ENCODE measurements at regions not wholly inside any gene's neighbourhood (a gene's known extent, or its start where the extent isn't known, plus 50 kb on each side); places are given as distances from the start of the nearest gene placed in this dataset.

- Histone ChIP-seq H3K9me3 (ENCODE audit: control insufficient read depth, low read depth, low read length) (no peaks in the 10 kb centered on the region), H3K4me3 (ENCODE audit: low read length) (no peak overlapping the region), H3K36me3 (ENCODE audit: control insufficient read depth, insufficient read depth, low read length) (no peaks in the 10 kb centered on the region), H3K27ac (ENCODE audit: low read length) (no peak overlapping the region), H3K27me3 (ENCODE audit: control insufficient read depth, insufficient read depth, low read length) (no peaks in the 10 kb centered on the region), H3K4me1 (ENCODE audit: control insufficient read depth, insufficient read depth, low read length) (no peaks in the 10 kb centered on the region)
- no peak for DNase-seq
- WGBS (ENCODE audit: insufficient coverage, low lambda C conversion rate), result 45% methylated on average over 4 of the region's 6 CpGs
These were observed 297.4 kb downstream of the TENT4A start for GRCh38 chr5:7010591-7010990.

GRCh38 chr5:7012057-7012456, 298.8 kb downstream of the TENT4A start:
- Histone ChIP-seq H3K27ac (ENCODE audit: low read length) (no peak overlapping the region), H3K27me3 (ENCODE audit: control insufficient read depth, insufficient read depth, low read length) (no peaks in the 10 kb centered on the region), H3K36me3 (ENCODE audit: control insufficient read depth, insufficient read depth, low read length) (no peaks in the 10 kb centered on the region), H3K9me3 (ENCODE audit: control insufficient read depth, low read depth, low read length) (no peaks in the 10 kb centered on the region), H3K4me3 (ENCODE audit: low read length) (no peak overlapping the region), H3K4me1 (ENCODE audit: control insufficient read depth, insufficient read depth, low read length) (no peaks in the 10 kb centered on the region)
- DNase-seq, result no peak
- 75% methylated on average over 1 of the region's 2 CpGs for WGBS (ENCODE audit: insufficient coverage, low lambda C conversion rate)

DNA sequence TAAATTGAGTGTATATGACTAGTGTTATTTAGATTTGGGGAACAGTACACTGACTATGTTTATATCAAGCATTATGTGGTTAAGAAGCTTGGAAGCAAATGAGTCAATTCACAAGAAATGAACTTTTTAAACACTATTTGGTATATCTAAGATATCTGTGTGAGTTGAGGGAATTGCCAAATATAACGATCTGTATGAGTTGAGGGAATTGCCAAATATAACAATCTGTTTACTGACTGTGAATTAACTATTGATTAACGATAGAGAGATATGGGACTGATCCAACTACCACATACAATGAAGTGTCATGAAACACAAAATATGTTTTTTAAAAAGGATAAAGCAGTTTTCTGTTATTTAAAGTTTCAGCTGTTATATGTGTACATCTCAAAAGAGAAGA, 301.4 kb downstream of the TENT4A start:
- Histone ChIP-seq H3K4me3 (ENCODE audit: low read length) (no peak overlapping the region), H3K27me3 (ENCODE audit: control insufficient read depth, insufficient read depth, low read length) (no peaks in the 10 kb centered on the region), H3K4me1 (ENCODE audit: control insufficient read depth, insufficient read depth, low read length) (no peaks in the 10 kb centered on the region), H3K27ac (ENCODE audit: low read length) (no peak overlapping the region), H3K9me3 (ENCODE audit: control insufficient read depth, low read depth, low read length) (no peaks in the 10 kb centered on the region), H3K36me3 (ENCODE audit: control insufficient read depth, insufficient read depth, low read length) (no peaks in the 10 kb centered on the region)
- WGBS (ENCODE audit: insufficient coverage, low lambda C conversion rate), result 100% methylated on average over 1 of the region's 2 CpGs
- DNase-seq, result no peak

- Histone ChIP-seq H3K9me3 (ENCODE audit: control insufficient read depth, low read depth, low read length) (no peaks in the 10 kb centered on the region), H3K27ac (ENCODE audit: low read length) (no peak overlapping the region), H3K36me3 (ENCODE audit: control insufficient read depth, insufficient read depth, low read length) (no peaks in the 10 kb centered on the region), H3K27me3 (ENCODE audit: control insufficient read depth, insufficient read depth, low read length) (no peaks in the 10 kb centered on the region), H3K4me3 (ENCODE audit: low read length) (no peak overlapping the region), H3K4me1 (ENCODE audit: control insufficient read depth, insufficient read depth, low read length) (no peaks in the 10 kb centered on the region)
- no peak for DNase-seq
- WGBS (ENCODE audit: insufficient coverage, low lambda C conversion rate), result no CpG with 5 or more reads among the region's 6 CpGs
These were observed 302.5 kb downstream of the TENT4A start for GRCh38 chr5:7015586-7016256.

- Histone ChIP-seq H3K4me3 (ENCODE audit: low read length) (no peak overlapping the region), H3K27ac (ENCODE audit: low read length) (no peak overlapping the region), H3K36me3 (ENCODE audit: control insufficient read depth, insufficient read depth, low read length) (no peaks in the 10 kb centered on the region), H3K4me1 (ENCODE audit: control insufficient read depth, insufficient read depth, low read length) (no peaks in the 10 kb centered on the region), H3K27me3 (ENCODE audit: control insufficient read depth, insufficient read depth, low read length) (no peaks in the 10 kb centered on the region), H3K9me3 (ENCODE audit: control insufficient read depth, low read depth, low read length) (peaks cover 3% of the 10 kb centered on the region)
- WGBS (ENCODE audit: insufficient coverage, low lambda C conversion rate), result 75% methylated on average over 4 of the region's 10 CpGs
- no peak for DNase-seq
These were observed 303.9 kb downstream of the TENT4A start for GRCh38 chr5:7016999-7017747.

DNA sequence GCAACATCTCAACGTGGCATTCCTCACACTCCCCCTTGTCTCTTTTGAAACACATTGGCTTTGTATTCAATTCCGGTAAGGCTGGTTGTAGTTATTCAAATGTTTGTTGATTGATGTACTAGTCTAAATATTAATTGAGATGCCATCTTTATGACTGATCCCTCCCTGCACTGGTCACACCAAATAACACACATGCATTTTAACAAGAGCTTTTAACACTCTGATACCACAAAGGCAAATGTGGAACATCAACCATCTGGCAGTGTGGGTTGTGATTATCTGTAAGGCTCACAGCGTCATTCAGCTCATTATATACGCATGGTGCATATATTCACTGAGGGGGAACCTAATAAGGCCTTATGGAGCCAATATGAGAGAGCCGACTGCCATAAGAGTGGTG, 305.0 kb downstream of the TENT4A start:
- no peak overlapping the region for H3K4me3 ChIP-seq (ENCODE audit: low read length)
- H3K4me1 ChIP-seq (ENCODE audit: control insufficient read depth, insufficient read depth, low read length), result no peaks in the 10 kb centered on the region
- H3K27me3 ChIP-seq (ENCODE audit: control insufficient read depth, insufficient read depth, low read length), result no peaks in the 10 kb centered on the region
- no CpG with 5 or more reads among the region's 5 CpGs for WGBS (ENCODE audit: insufficient coverage, low lambda C conversion rate)
- no peaks in the 10 kb centered on the region for H3K36me3 ChIP-seq (ENCODE audit: control insufficient read depth, insufficient read depth, low read length)
- peaks cover 12% of the 10 kb centered on the region for H3K9me3 ChIP-seq (ENCODE audit: control insufficient read depth, low read depth, low read length)
- DNase-seq, result no peak
- H3K27ac ChIP-seq (ENCODE audit: low read length), result no peak overlapping the region

- Histone ChIP-seq H3K9me3 (ENCODE audit: control insufficient read depth, low read depth, low read length) (peaks cover 13% of the 10 kb centered on the region), H3K27me3 (ENCODE audit: control insufficient read depth, insufficient read depth, low read length) (no peaks in the 10 kb centered on the region), H3K4me1 (ENCODE audit: control insufficient read depth, insufficient read depth, low read length) (no peaks in the 10 kb centered on the region), H3K36me3 (ENCODE audit: control insufficient read depth, insufficient read depth, low read length) (no peaks in the 10 kb centered on the region), H3K4me3 (ENCODE audit: low read length) (no peak overlapping the region), H3K27ac (ENCODE audit: low read length) (no peak overlapping the region)
- DNase-seq, result no peak
These were observed 305.4 kb downstream of the TENT4A start for GRCh38 chr5:7018601-7019000.

GRCh38 chr5:7036192-7036835, 323.1 kb downstream of the TENT4A start:
- Histone ChIP-seq H3K27me3 (ENCODE audit: control insufficient read depth, insufficient read depth, low read length) (no peaks in the 10 kb centered on the region), H3K36me3 (ENCODE audit: control insufficient read depth, insufficient read depth, low read length) (no peaks in the 10 kb centered on the region), H3K4me1 (ENCODE audit: control insufficient read depth, insufficient read depth, low read length) (no peaks in the 10 kb centered on the region), H3K4me3 (ENCODE audit: low read length) (no peak overlapping the region), H3K9me3 (ENCODE audit: control insufficient read depth, low read depth, low read length) (no peaks in the 10 kb centered on the region), H3K27ac (ENCODE audit: low read length) (no peak overlapping the region)
- DNase-seq, result no peak
- 83% methylated on average over 1 of the region's 2 CpGs for WGBS (ENCODE audit: insufficient coverage, low lambda C conversion rate)

- Histone ChIP-seq H3K27ac (ENCODE audit: low read length) (no peak overlapping the region), H3K27me3 (ENCODE audit: control insufficient read depth, insufficient read depth, low read length) (no peaks in the 10 kb centered on the region), H3K4me1 (ENCODE audit: control insufficient read depth, insufficient read depth, low read length) (no peaks in the 10 kb centered on the region), H3K4me3 (ENCODE audit: low read length) (no peak overlapping the region), H3K36me3 (ENCODE audit: control insufficient read depth, insufficient read depth, low read length) (no peaks in the 10 kb centered on the region), H3K9me3 (ENCODE audit: control insufficient read depth, low read depth, low read length) (no peaks in the 10 kb centered on the region)
- DNase-seq, result no peak
- 75% methylated on average over 1 of the region's 4 CpGs for WGBS (ENCODE audit: insufficient coverage, low lambda C conversion rate)
These were observed 325.8 kb downstream of the TENT4A start for GRCh38 chr5:7039074-7039473.

DNA sequence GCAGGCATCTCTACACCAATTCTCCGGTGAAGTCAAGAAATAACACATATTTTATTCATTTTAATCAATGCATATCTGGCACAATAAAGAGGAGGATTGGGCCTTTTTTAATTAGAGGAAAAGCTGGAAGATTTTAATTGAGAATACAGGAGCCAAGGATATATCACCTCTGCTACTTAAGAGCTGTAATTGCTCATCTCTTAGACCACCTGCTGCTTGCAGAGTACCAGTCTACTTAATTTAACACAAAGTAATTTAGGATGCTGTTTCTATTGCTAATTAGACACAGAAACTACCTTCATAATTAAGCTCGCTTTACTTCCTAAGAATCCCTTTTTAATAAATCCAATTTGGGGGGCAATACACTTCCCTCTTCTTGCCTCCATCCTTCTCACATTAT, 326.9 kb downstream of the TENT4A start:
- Histone ChIP-seq H3K27ac (ENCODE audit: low read length) (no peak overlapping the region), H3K36me3 (ENCODE audit: control insufficient read depth, insufficient read depth, low read length) (no peaks in the 10 kb centered on the region), H3K4me3 (ENCODE audit: low read length) (no peak overlapping the region), H3K4me1 (ENCODE audit: control insufficient read depth, insufficient read depth, low read length) (no peaks in the 10 kb centered on the region), H3K27me3 (ENCODE audit: control insufficient read depth, insufficient read depth, low read length) (no peaks in the 10 kb centered on the region), H3K9me3 (ENCODE audit: control insufficient read depth, low read depth, low read length) (no peaks in the 10 kb centered on the region)
- WGBS (ENCODE audit: insufficient coverage, low lambda C conversion rate), result 100% methylated on average over 1 of the region's 2 CpGs
- no peak for DNase-seq
